Large intestine (tissue), 3 donors: ENCODE measurements at regions not wholly inside any gene's neighbourhood (a gene's known extent, or its start where the extent isn't known, plus 50 kb on each side); places are given as distances from the start of the nearest gene placed in this dataset.
"Not testable (repeated sequence)": the region's sequence is repeated elsewhere in the genome, so short reads cannot be mapped to it uniquely, and the experiment has no call there.

Experiments
- DNase-seq, 2 donors: peaks; one replicate each; pipeline versions ENCODE4 v3.0.0 to v3.0.0-alpha.2; 2013
- H3K27ac ChIP-seq: one replicate; pipeline ENCODE4 v1.5.1; 2013; ENCODE audit warnings: low read length
- H3K27me3 ChIP-seq: 2 replicates; pipeline ENCODE4 v1.6.1; 2013; ENCODE audit warnings: low read length; ENCODE audit not compliant: control insufficient read depth, insufficient read depth
- H3K36me3 ChIP-seq: 2 replicates; pipeline ENCODE4 v1.6.1; 2013; ENCODE audit warnings: low read length; ENCODE audit not compliant: control insufficient read depth, insufficient read depth
- H3K4me1 ChIP-seq: one replicate; pipeline ENCODE4 v1.6.1; 2013; ENCODE audit warnings: low read length; ENCODE audit not compliant: control insufficient read depth, insufficient read depth
- H3K4me3 ChIP-seq: one replicate; pipeline ENCODE4 v1.5.1; 2013; ENCODE audit warnings: low read length
- H3K9me3 ChIP-seq: one replicate; pipeline ENCODE4 v1.6.1; 2013; ENCODE audit warnings: mild to moderate bottlenecking, low read depth, low read length, moderate library complexity; ENCODE audit not compliant: control insufficient read depth
- WGBS: methylation state at CpG from one replicate; pipeline ENCODE4 v1.1.5; 2013; ENCODE audit warnings: low lambda C conversion rate; ENCODE audit not compliant: insufficient coverage; 5-methylcytosine and 5-hydroxymethylcytosine counted together

- WGBS = no CpG with 5 or more reads among the region's 4 CpGs
- Histone ChIP-seq H3K9me3 (no peaks in the 10 kb centered on the region), H3K4me3 (no peak overlapping the region), H3K27me3 (peaks cover 2% of the 10 kb centered on the region), H3K4me1 (no peaks in the 10 kb centered on the region), H3K27ac (no peak overlapping the region), H3K36me3 (no peaks in the 10 kb centered on the region)
- no peak for DNase-seq
Measured at GRCh38 chr14:56351861-56352260, 227.7 kb upstream of the TMEM260 start.

- WGBS = no CpG with 5 or more reads among the region's 2 CpGs
- DNase-seq = no peak
- no peaks in the 10 kb centered on the region for H3K4me1 ChIP-seq
- H3K9me3 ChIP-seq = no peaks in the 10 kb centered on the region
- no peak overlapping the region for H3K4me3 ChIP-seq
- H3K36me3 ChIP-seq = no peaks in the 10 kb centered on the region
- no peak overlapping the region for H3K27ac ChIP-seq
- peaks cover 2% of the 10 kb centered on the region for H3K27me3 ChIP-seq
Measured at GRCh38 chr14:56352999-56353398, 226.6 kb upstream of the TMEM260 start.

GRCh38 chr14:56357428-56357827 is 222.2 kb upstream of the TMEM260 start:
- Histone ChIP-seq H3K4me3 (no peak overlapping the region), H3K4me1 (no peaks in the 10 kb centered on the region), H3K27ac (no peak overlapping the region), H3K9me3 (no peaks in the 10 kb centered on the region), H3K27me3 (no peaks in the 10 kb centered on the region), H3K36me3 (no peaks in the 10 kb centered on the region)
- no CpG with 5 or more reads among the region's 9 CpGs for WGBS
- no peak for DNase-seq

- Histone ChIP-seq H3K36me3 (no peaks in the 10 kb centered on the region), H3K9me3 (no peaks in the 10 kb centered on the region), H3K27me3 (no peaks in the 10 kb centered on the region), H3K27ac (no peak overlapping the region), H3K4me3 (no peak overlapping the region), H3K4me1 (no peaks in the 10 kb centered on the region)
- DNase-seq = no peak
- no CpG with 5 or more reads among the region's 2 CpGs for WGBS
Measured at GRCh38 chr14:56358275-56358674, 221.3 kb upstream of the TMEM260 start.

GRCh38 chr14:56358851-56359614 is 220.6 kb upstream of the TMEM260 start:
- DNase-seq = peak; percentile 17 to 71
- H3K9me3 ChIP-seq = no peaks in the 10 kb centered on the region
- H3K27ac ChIP-seq = no peak overlapping the region
- WGBS = 40% methylated on average over 3 of the region's 7 CpGs
- H3K4me1 ChIP-seq = no peaks in the 10 kb centered on the region
- no peak overlapping the region for H3K4me3 ChIP-seq
- H3K36me3 ChIP-seq = no peaks in the 10 kb centered on the region
- H3K27me3 ChIP-seq = no peaks in the 10 kb centered on the region

- not testable (repeated sequence) for DNase-seq, H3K27me3 ChIP-seq, H3K36me3 ChIP-seq, H3K4me3 ChIP-seq, H3K27ac ChIP-seq, H3K4me1 ChIP-seq, H3K9me3 ChIP-seq
- WGBS = 100% methylated on average over 1 of the region's 1 CpG
Measured at GRCh38 chr14:56365663-56366062, 213.9 kb upstream of the TMEM260 start.

- Histone ChIP-seq H3K36me3 (no peaks in the 10 kb centered on the region), H3K27ac (no peak overlapping the region), H3K4me3 (no peak overlapping the region), H3K27me3 (no peaks in the 10 kb centered on the region), H3K4me1 (no peaks in the 10 kb centered on the region), H3K9me3 (no peaks in the 10 kb centered on the region)
- WGBS = no CpG with 5 or more reads among the region's 2 CpGs
- no peak for DNase-seq
Measured at GRCh38 chr14:56367416-56367815, 212.2 kb upstream of the TMEM260 start.

- WGBS = 97% methylated on average over 3 of the region's 3 CpGs
- no peaks in the 10 kb centered on the region for H3K4me1 ChIP-seq
- no peaks in the 10 kb centered on the region for H3K9me3 ChIP-seq
- no peaks in the 10 kb centered on the region for H3K36me3 ChIP-seq
- no peak overlapping the region for H3K27ac ChIP-seq
- H3K27me3 ChIP-seq = no peaks in the 10 kb centered on the region
- no peak overlapping the region for H3K4me3 ChIP-seq
- no peak for DNase-seq
Measured at GRCh38 chr14:56371737-56372136, 207.9 kb upstream of the TMEM260 start.

- no peaks in the 10 kb centered on the region for H3K27me3 ChIP-seq
- DNase-seq = peak in 1 of 2 donors; percentile 30
- H3K4me3 ChIP-seq = no peak overlapping the region
- H3K4me1 ChIP-seq = no peaks in the 10 kb centered on the region
- no CpG with 5 or more reads among the region's 1 CpG for WGBS
- no peaks in the 10 kb centered on the region for H3K9me3 ChIP-seq
- no peaks in the 10 kb centered on the region for H3K36me3 ChIP-seq
- H3K27ac ChIP-seq = no peak overlapping the region
Measured at GRCh38 chr14:56374421-56374820, 205.2 kb upstream of the TMEM260 start.

- Histone ChIP-seq H3K27ac (no peak overlapping the region), H3K4me3 (no peak overlapping the region), H3K36me3 (no peaks in the 10 kb centered on the region), H3K4me1 (no peaks in the 10 kb centered on the region), H3K27me3 (no peaks in the 10 kb centered on the region), H3K9me3 (no peaks in the 10 kb centered on the region)
- WGBS = 90% methylated on average over 2 of the region's 4 CpGs
- DNase-seq = no peak
Measured at GRCh38 chr14:56378046-56378445, 201.6 kb upstream of the TMEM260 start.

GRCh38 chr14:56378475-56378877 is 201.1 kb upstream of the TMEM260 start:
- H3K9me3 ChIP-seq = no peaks in the 10 kb centered on the region
- H3K27ac ChIP-seq = no peak overlapping the region
- no peaks in the 10 kb centered on the region for H3K4me1 ChIP-seq
- DNase-seq = no peak
- no peaks in the 10 kb centered on the region for H3K27me3 ChIP-seq
- H3K4me3 ChIP-seq = no peak overlapping the region
- WGBS = 100% methylated on average over 1 of the region's 2 CpGs
- H3K36me3 ChIP-seq = no peaks in the 10 kb centered on the region
